ENCODE measurements at regions not wholly inside any gene's neighbourhood (a gene's known extent, or its start where the extent isn't known, plus 50 kb on each side); places are given as distances from the start of the nearest gene placed in this dataset.

DNA sequence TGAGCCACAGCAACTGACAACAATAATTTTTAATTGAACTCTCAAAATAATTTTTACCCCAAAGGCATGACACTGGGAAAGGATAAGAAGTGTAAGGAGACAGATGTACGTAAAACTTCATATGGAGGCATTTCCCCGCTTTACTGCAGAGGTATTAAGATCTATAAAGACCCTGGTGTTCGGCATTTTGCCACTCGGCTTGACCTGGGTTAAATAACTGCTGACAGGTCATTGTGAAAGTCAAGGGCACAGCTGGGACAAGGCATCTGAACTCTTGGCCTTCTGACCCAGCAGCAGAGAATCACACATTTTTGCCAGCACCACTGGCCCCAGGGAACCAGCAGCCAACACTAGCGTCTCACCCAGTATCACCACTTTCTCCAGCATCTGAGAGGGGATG, 372.1 kb downstream of the SOX9 start:
- no peak overlapping the region for H3K4me3 ChIP-seq (ENCODE audit: low read depth in 1 of 3, low read length in 3 of 3)
- no peaks in the 10 kb centered on the region for H3K27me3 ChIP-seq (ENCODE audit: control insufficient read depth in 4 of 4, insufficient read depth in 4 of 4, low read length in 3 of 4)
- TF ChIP-seq EGR1 (IDR thresholded peaks at IDR 0.05; ENCODE audit: low read depth in 2 of 2), result no peak
- no peak overlapping the region for H3K9ac ChIP-seq (ENCODE audit: low read depth in 1 of 2, low read length in 2 of 2)
- no peaks in the 10 kb centered on the region for H3K36me3 ChIP-seq (ENCODE audit: control insufficient read depth in 4 of 4, insufficient read depth in 3 of 4, low read depth in 1 of 4, low read length in 3 of 4)
- H3K4me1 ChIP-seq (ENCODE audit: control insufficient read depth in 4 of 4, insufficient read depth in 4 of 4, low read length in 3 of 4), result no peaks in the 10 kb centered on the region
- peaks cover 2 to 9% (median 5%) of the 10 kb centered on the region in 4 donors for H3K9me3 ChIP-seq (ENCODE audit: control insufficient read depth in 4 of 4, low read length in 3 of 4)
- no peak for DNase-seq (ENCODE audit: low spot score)
- WGBS, result 60% methylated on average over 5 of the region's 5 CpGs
- no peak overlapping the region for H3K27ac ChIP-seq (ENCODE audit: low read depth in 1 of 2, low read length in 2 of 2)

DNA sequence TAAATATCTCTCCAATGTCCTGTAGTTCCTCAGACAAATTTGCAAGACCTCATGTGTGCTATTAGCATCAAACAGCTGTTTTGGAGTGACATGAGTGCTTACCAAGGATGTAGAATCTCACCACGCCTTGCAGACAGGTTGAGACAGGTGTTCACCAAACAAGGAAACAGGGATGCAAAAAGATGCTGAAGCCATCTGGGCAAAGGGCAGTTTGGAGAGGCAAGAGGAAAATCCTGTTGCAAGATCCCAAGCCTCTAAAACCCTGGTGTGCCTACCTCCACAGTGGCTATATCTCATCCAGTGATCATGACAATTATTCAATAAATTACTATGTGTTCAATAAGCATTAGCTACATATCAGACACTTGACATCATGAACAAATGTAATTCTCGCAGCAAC, 373.7 kb downstream of the SOX9 start:
- WGBS, result 83% methylated on average over 2 of the region's 2 CpGs
- no peak overlapping the region for H3K4me3 ChIP-seq (ENCODE audit: low read depth in 1 of 3, low read length in 3 of 3)
- H3K27ac ChIP-seq (ENCODE audit: low read depth in 1 of 2, low read length in 2 of 2), result no peak overlapping the region
- TF ChIP-seq GABPA (IDR thresholded peaks at IDR 0.05 in 1 of 2, conservative IDR thresholded peaks at IDR 0.05 in 1 of 2) (no peak), SP1 (IDR thresholded peaks at IDR 0.05) (no peak), YY1 (IDR thresholded peaks at IDR 0.05) (no peak), NR2F2 (IDR thresholded peaks at IDR 0.05) (no peak)
- TF ChIP-seq, protein P1, sequence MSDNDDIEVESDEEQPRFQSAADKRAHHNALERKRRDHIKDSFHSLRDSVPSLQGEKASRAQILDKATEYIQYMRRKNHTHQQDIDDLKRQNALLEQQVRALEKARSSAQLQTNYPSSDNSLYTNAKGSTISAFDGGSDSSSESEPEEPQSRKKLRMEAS (IDR thresholded peaks at IDR 0.05), result no peak
- no peaks in the 10 kb centered on the region for H3K36me3 ChIP-seq (ENCODE audit: control insufficient read depth in 4 of 4, insufficient read depth in 3 of 4, low read depth in 1 of 4, low read length in 3 of 4)
- no peaks in the 10 kb centered on the region for H3K4me1 ChIP-seq (ENCODE audit: control insufficient read depth in 4 of 4, insufficient read depth in 4 of 4, low read length in 3 of 4)
- H3K9me3 ChIP-seq (ENCODE audit: control insufficient read depth in 4 of 4, low read length in 3 of 4), result peaks cover 2 to 9% (median 5%) of the 10 kb centered on the region in 4 donors
- H3K9ac ChIP-seq (ENCODE audit: low read depth in 1 of 2, low read length in 2 of 2), result no peak overlapping the region
- no peak for DNase-seq (ENCODE audit: low spot score)
- peaks cover 0 to 2% (median 0%) of the 10 kb centered on the region in 4 donors for H3K27me3 ChIP-seq (ENCODE audit: control insufficient read depth in 4 of 4, insufficient read depth in 4 of 4, low read length in 3 of 4)

DNA sequence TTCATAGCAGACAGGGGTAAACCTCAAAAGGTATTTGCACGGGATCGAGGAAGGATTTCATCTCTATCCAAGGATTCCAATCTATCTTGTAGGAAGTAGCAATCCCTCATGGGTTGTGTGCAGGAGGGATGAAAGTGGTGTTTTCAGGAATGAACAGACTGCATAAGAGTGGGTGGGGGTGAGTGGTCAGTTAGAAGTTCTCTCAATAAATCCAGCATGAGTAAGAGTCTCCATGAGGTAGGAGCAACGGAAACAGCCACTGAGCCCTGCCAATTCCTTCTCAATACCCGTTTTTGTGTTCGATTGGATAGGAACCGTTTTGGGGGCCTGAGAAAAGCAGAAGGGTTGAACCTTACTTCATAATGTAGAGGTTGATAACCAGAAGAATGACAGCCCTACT, 375.6 kb downstream of the SOX9 start:
- H3K9me3 ChIP-seq (ENCODE audit: control insufficient read depth in 4 of 4, low read length in 3 of 4), result no peaks in the 10 kb centered on the region
- no peak overlapping the region for H3K9ac ChIP-seq (ENCODE audit: low read depth in 1 of 2, low read length in 2 of 2)
- H3K4me3 ChIP-seq (ENCODE audit: low read depth in 1 of 3, low read length in 3 of 3), result no peak overlapping the region
- no peaks in the 10 kb centered on the region for H3K36me3 ChIP-seq (ENCODE audit: control insufficient read depth in 4 of 4, insufficient read depth in 3 of 4, low read depth in 1 of 4, low read length in 3 of 4)
- DNase-seq (ENCODE audit: low spot score), result no peak
- TF ChIP-seq YY1 (IDR thresholded peaks at IDR 0.05), result no peak
- H3K27me3 ChIP-seq (ENCODE audit: control insufficient read depth in 4 of 4, insufficient read depth in 4 of 4, low read length in 3 of 4), result peaks cover 0 to 2% (median 0%) of the 10 kb centered on the region in 4 donors
- WGBS, result 87% methylated on average over 6 of the region's 6 CpGs
- no peak overlapping the region for H3K27ac ChIP-seq (ENCODE audit: low read depth in 1 of 2, low read length in 2 of 2)
- H3K4me1 ChIP-seq (ENCODE audit: control insufficient read depth in 4 of 4, insufficient read depth in 4 of 4, low read length in 3 of 4), result peaks cover 0 to under 1% (median 0%) of the 10 kb centered on the region in 4 donors

DNA sequence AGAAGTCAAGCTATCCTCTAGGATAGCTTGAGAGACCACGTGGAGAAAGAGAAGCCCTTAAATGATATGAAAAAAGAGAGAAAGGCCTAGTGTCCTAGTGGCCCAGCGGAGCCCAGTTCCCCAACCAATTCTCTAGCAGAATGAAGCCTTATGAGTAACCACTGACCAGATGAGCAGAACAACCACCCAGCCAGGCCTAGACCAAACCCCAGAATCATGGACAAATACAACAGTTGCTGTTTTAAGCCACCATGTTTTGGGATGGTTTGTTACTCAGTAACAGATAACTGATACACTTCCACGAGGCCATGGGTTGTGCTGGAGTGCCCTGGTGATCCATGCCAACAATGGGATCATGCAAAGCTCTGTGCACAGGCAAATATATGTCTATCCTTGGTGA, 377.1 kb downstream of the SOX9 start:
- 89% methylated on average over 3 of the region's 3 CpGs for WGBS
- H3K36me3 ChIP-seq (ENCODE audit: control insufficient read depth in 4 of 4, insufficient read depth in 3 of 4, low read depth in 1 of 4, low read length in 3 of 4), result no peaks in the 10 kb centered on the region
- H3K4me1 ChIP-seq (ENCODE audit: control insufficient read depth in 4 of 4, insufficient read depth in 4 of 4, low read length in 3 of 4), result peaks cover 0 to 14% (median 8%) of the 10 kb centered on the region in 4 donors
- no peak for DNase-seq (ENCODE audit: low spot score)
- H3K9me3 ChIP-seq (ENCODE audit: control insufficient read depth in 4 of 4, low read length in 3 of 4), result no peaks in the 10 kb centered on the region
- H3K27me3 ChIP-seq (ENCODE audit: control insufficient read depth in 4 of 4, insufficient read depth in 4 of 4, low read length in 3 of 4), result peaks cover 0 to 2% (median 0%) of the 10 kb centered on the region in 4 donors
- no peak overlapping the region for H3K9ac ChIP-seq (ENCODE audit: low read depth in 1 of 2, low read length in 2 of 2)
- H3K27ac ChIP-seq (ENCODE audit: low read depth in 1 of 2, low read length in 2 of 2), result no peak overlapping the region
- H3K4me3 ChIP-seq (ENCODE audit: low read depth in 1 of 3, low read length in 3 of 3), result no peak overlapping the region
- no peak for TF ChIP-seq EGR1 (IDR thresholded peaks at IDR 0.05; ENCODE audit: low read depth in 2 of 2)
- no peak for TF ChIP-seq JUND (IDR thresholded peaks at IDR 0.05)
- no peak for TF ChIP-seq RAD21 (IDR thresholded peaks at IDR 0.05)
- TF ChIP-seq, protein P2, sequence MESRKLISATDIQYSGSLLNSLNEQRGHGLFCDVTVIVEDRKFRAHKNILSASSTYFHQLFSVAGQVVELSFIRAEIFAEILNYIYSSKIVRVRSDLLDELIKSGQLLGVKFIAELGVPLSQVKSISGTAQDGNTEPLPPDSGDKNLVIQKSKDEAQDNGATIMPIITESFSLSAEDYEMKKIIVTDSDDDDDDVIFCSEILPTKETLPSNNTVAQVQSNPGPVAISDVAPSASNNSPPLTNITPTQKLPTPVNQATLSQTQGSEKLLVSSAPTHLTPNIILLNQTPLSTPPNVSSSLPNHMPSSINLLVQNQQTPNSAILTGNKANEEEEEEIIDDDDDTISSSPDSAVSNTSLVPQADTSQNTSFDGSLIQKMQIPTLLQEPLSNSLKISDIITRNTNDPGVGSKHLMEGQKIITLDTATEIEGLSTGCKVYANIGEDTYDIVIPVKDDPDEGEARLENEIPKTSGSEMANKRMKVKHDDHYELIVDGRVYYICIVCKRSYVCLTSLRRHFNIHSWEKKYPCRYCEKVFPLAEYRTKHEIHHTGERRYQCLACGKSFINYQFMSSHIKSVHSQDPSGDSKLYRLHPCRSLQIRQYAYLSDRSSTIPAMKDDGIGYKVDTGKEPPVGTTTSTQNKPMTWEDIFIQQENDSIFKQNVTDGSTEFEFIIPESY (IDR thresholded peaks at IDR 0.05), result no peak
- TF ChIP-seq SP1 (IDR thresholded peaks at IDR 0.05), result no peak
- no peak for TF ChIP-seq RXRA (IDR thresholded peaks at IDR 0.05)
- no peak for TF ChIP-seq FOXA1 (IDR thresholded peaks at IDR 0.05)
- TF ChIP-seq, protein P3, sequence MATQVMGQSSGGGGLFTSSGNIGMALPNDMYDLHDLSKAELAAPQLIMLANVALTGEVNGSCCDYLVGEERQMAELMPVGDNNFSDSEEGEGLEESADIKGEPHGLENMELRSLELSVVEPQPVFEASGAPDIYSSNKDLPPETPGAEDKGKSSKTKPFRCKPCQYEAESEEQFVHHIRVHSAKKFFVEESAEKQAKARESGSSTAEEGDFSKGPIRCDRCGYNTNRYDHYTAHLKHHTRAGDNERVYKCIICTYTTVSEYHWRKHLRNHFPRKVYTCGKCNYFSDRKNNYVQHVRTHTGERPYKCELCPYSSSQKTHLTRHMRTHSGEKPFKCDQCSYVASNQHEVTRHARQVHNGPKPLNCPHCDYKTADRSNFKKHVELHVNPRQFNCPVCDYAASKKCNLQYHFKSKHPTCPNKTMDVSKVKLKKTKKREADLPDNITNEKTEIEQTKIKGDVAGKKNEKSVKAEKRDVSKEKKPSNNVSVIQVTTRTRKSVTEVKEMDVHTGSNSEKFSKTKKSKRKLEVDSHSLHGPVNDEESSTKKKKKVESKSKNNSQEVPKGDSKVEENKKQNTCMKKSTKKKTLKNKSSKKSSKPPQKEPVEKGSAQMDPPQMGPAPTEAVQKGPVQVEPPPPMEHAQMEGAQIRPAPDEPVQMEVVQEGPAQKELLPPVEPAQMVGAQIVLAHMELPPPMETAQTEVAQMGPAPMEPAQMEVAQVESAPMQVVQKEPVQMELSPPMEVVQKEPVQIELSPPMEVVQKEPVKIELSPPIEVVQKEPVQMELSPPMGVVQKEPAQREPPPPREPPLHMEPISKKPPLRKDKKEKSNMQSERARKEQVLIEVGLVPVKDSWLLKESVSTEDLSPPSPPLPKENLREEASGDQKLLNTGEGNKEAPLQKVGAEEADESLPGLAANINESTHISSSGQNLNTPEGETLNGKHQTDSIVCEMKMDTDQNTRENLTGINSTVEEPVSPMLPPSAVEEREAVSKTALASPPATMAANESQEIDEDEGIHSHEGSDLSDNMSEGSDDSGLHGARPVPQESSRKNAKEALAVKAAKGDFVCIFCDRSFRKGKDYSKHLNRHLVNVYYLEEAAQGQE (IDR thresholded peaks at IDR 0.05), result no peak
- no peak for TF ChIP-seq TAF1 (conservative IDR thresholded peaks at IDR 0.05)
- TF ChIP-seq YY1 (IDR thresholded peaks at IDR 0.05), result no peak
- TF ChIP-seq HNF4G (IDR thresholded peaks at IDR 0.05), result no peak
- TF ChIP-seq, protein P1 (IDR thresholded peaks at IDR 0.05), result no peak
- no peak for TF ChIP-seq HNF4A (conservative IDR thresholded peaks at IDR 0.05)
- TF ChIP-seq, protein P4, sequence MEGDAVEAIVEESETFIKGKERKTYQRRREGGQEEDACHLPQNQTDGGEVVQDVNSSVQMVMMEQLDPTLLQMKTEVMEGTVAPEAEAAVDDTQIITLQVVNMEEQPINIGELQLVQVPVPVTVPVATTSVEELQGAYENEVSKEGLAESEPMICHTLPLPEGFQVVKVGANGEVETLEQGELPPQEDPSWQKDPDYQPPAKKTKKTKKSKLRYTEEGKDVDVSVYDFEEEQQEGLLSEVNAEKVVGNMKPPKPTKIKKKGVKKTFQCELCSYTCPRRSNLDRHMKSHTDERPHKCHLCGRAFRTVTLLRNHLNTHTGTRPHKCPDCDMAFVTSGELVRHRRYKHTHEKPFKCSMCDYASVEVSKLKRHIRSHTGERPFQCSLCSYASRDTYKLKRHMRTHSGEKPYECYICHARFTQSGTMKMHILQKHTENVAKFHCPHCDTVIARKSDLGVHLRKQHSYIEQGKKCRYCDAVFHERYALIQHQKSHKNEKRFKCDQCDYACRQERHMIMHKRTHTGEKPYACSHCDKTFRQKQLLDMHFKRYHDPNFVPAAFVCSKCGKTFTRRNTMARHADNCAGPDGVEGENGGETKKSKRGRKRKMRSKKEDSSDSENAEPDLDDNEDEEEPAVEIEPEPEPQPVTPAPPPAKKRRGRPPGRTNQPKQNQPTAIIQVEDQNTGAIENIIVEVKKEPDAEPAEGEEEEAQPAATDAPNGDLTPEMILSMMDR (IDR thresholded peaks at IDR 0.05; ENCODE audit: low read depth, low read length, missing input control), result no peak
- TF ChIP-seq NR2F2 (IDR thresholded peaks at IDR 0.05), result no peak
- no peak for TF ChIP-seq FOXA2 (IDR thresholded peaks at IDR 0.05)

Data from liver (tissue), 8 donors.